ENCODE measurements at regions not wholly inside any gene's neighbourhood (a gene's known extent, or its start where the extent isn't known, plus 50 kb on each side); places are given as distances from the start of the nearest gene placed in this dataset.

- no peak overlapping the region for H3K27ac ChIP-seq (ENCODE audit: insufficient read depth, low read length)
- DNase-seq (ENCODE audit: low read depth in 2 of 2) = peak; percentile 18 to 40
- H3K4me2 ChIP-seq (ENCODE audit: extremely low read depth, insufficient read depth, low read length) = no peak overlapping the region
- no peaks in the 10 kb centered on the region for H4K20me1 ChIP-seq (ENCODE audit: control insufficient read depth, extremely low read depth, insufficient read depth, low read length)
- TF ChIP-seq EZH2 (IDR thresholded peaks at IDR 0.05; ENCODE audit: low read length, missing control alignments) (no peak), CTCF (conservative IDR thresholded peaks at IDR 0.05 in 1 of 2, IDR thresholded peaks at IDR 0.05 in 1 of 2; ENCODE audit: low read depth in 1 of 2, low read length in 2 of 2) (peak; percentile 61 to 62)
- H3K9me3 ChIP-seq (ENCODE audit: control insufficient read depth, insufficient read depth, low read depth, low read length) = no peaks in the 10 kb centered on the region
- H3K36me3 ChIP-seq (ENCODE audit: control insufficient read depth, insufficient read depth, low read length) = no peaks in the 10 kb centered on the region
- H3K27me3 ChIP-seq (ENCODE audit: control insufficient read depth, insufficient read depth, low read length) = no peaks in the 10 kb centered on the region
- no peak overlapping the region for H3K4me3 ChIP-seq (replicated peaks in 1 of 4; ENCODE audit: control extremely low read depth in 1 of 4, insufficient read depth in 1 of 4, low read depth in 3 of 4, low read length in 4 of 4)
- H2AFZ ChIP-seq (ENCODE audit: low read length) = no peak overlapping the region
- no peaks in the 10 kb centered on the region for H3K4me1 ChIP-seq (ENCODE audit: control insufficient read depth, extremely low read depth, insufficient read depth, low read length)
- H3K79me2 ChIP-seq (ENCODE audit: control insufficient read depth, insufficient read depth, low read length) = no peaks in the 10 kb centered on the region
- no peak overlapping the region for H3K9ac ChIP-seq (ENCODE audit: insufficient read depth, low read length)
Observed at GRCh38 chr6:86856937-86857563, 80.3 kb upstream of the HTR1E start.

DNA sequence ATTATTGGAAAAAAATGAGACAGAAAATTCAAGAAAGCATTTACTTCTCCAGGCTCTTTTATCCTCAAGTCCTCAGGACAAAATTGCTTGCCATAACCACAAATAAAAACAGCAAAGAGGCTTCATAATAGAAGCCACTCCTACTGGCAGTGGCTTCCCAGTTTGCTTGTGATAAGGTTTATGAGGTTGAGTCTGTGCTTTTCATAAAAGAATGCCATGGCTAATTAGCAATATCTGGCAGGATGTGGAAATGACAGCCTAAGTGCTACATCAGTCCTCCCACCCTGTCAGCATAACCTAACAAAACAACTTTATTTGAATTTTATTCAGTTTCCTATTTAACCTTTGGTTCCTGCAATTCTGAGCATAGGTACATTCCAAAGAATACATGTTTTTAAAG is 80.9 kb upstream of the HTR1E start:
- Histone ChIP-seq H3K4me2 (ENCODE audit: extremely low read depth, insufficient read depth, low read length) (no peak overlapping the region), H3K9ac (ENCODE audit: insufficient read depth, low read length) (no peak overlapping the region), H2AFZ (ENCODE audit: low read length) (no peak overlapping the region), H3K4me3 (replicated peaks in 1 of 4; ENCODE audit: control extremely low read depth in 1 of 4, insufficient read depth in 1 of 4, low read depth in 3 of 4, low read length in 4 of 4) (no peak overlapping the region), H4K20me1 (ENCODE audit: control insufficient read depth, extremely low read depth, insufficient read depth, low read length) (no peaks in the 10 kb centered on the region), H3K4me1 (ENCODE audit: control insufficient read depth, extremely low read depth, insufficient read depth, low read length) (no peaks in the 10 kb centered on the region), H3K27ac (ENCODE audit: insufficient read depth, low read length) (no peak overlapping the region), H3K27me3 (ENCODE audit: control insufficient read depth, insufficient read depth, low read length) (no peaks in the 10 kb centered on the region), H3K9me3 (ENCODE audit: control insufficient read depth, insufficient read depth, low read depth, low read length) (no peaks in the 10 kb centered on the region), H3K36me3 (ENCODE audit: control insufficient read depth, insufficient read depth, low read length) (no peaks in the 10 kb centered on the region), H3K79me2 (ENCODE audit: control insufficient read depth, insufficient read depth, low read length) (no peaks in the 10 kb centered on the region)
- TF ChIP-seq EZH2 (IDR thresholded peaks at IDR 0.05; ENCODE audit: low read length, missing control alignments) (no peak), CTCF (conservative IDR thresholded peaks at IDR 0.05 in 1 of 2, IDR thresholded peaks at IDR 0.05 in 1 of 2; ENCODE audit: low read depth in 1 of 2, low read length in 2 of 2) (no peak)
- DNase-seq (ENCODE audit: low read depth in 2 of 2) = no peak

- Histone ChIP-seq H4K20me1 (ENCODE audit: control insufficient read depth, extremely low read depth, insufficient read depth, low read length) (no peaks in the 10 kb centered on the region), H3K27ac (ENCODE audit: insufficient read depth, low read length) (no peak overlapping the region), H3K4me2 (ENCODE audit: extremely low read depth, insufficient read depth, low read length) (no peak overlapping the region), H3K27me3 (ENCODE audit: control insufficient read depth, insufficient read depth, low read length) (no peaks in the 10 kb centered on the region), H3K79me2 (ENCODE audit: control insufficient read depth, insufficient read depth, low read length) (no peaks in the 10 kb centered on the region), H3K4me1 (ENCODE audit: control insufficient read depth, extremely low read depth, insufficient read depth, low read length) (no peaks in the 10 kb centered on the region), H3K4me3 (replicated peaks in 1 of 4; ENCODE audit: control extremely low read depth in 1 of 4, insufficient read depth in 1 of 4, low read depth in 3 of 4, low read length in 4 of 4) (no peak overlapping the region), H2AFZ (ENCODE audit: low read length) (no peak overlapping the region), H3K36me3 (ENCODE audit: control insufficient read depth, insufficient read depth, low read length) (no peaks in the 10 kb centered on the region), H3K9ac (ENCODE audit: insufficient read depth, low read length) (no peak overlapping the region), H3K9me3 (ENCODE audit: control insufficient read depth, insufficient read depth, low read depth, low read length) (no peaks in the 10 kb centered on the region)
- TF ChIP-seq EZH2 (IDR thresholded peaks at IDR 0.05; ENCODE audit: low read length, missing control alignments) (no peak), CTCF (conservative IDR thresholded peaks at IDR 0.05 in 1 of 2, IDR thresholded peaks at IDR 0.05 in 1 of 2; ENCODE audit: low read depth in 1 of 2, low read length in 2 of 2) (no peak)
- DNase-seq (ENCODE audit: low read depth in 2 of 2) = no peak
Observed at GRCh38 chr6:86848986-86849385, 88.3 kb upstream of the HTR1E start.

All from fibroblast of lung (primary cell).